HK-2 (cell line): ENCODE measurements at regions not wholly inside any gene's neighbourhood (a gene's known extent, or its start where the extent isn't known, plus 50 kb on each side); places are given as distances from the start of the nearest gene placed in this dataset.
"Not testable (repeated sequence)": the region's sequence is repeated elsewhere in the genome, so short reads cannot be mapped to it uniquely, and the experiment has no call there.

Source experiments
- DNase-seq: peaks from one replicate; pipeline ENCODE4 v3.0.0-alpha.2; 2018; ENCODE audit not compliant: unreplicated experiment

DNA sequence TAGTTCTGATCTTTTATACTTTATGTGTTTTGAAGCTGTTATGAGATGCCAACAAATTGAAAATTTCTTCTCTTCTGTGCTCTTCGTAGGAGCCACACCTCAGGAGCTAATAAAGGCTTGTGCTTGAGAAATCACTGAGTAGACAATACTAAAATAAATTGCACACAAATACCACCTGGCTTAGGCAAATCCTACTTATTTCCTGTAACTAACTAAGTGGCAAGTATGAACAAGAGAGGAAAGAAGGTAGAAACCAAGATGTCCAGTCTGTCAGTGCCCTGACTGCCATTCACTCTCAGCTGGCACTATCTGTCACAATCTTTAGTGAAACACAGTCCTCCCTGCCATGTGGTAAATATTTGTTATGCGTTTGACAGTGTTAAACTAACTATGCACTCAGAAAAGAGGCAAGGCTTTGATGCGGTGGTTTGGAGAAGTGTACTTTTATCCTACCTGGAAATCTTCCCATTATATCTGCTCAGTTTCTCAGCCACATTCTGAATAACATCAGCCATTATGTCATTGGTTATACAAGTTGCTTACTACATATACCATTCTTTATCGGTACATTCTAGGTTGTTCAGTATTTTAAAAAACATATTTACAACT, 293.4 kb upstream of the VWC2 start:
- DNase-seq: no peak

GRCh38 chr7:49481075-49481474, 292.4 kb upstream of the VWC2 start:
- no peak for DNase-seq

- DNase-seq: no peak
Measured at GRCh38 chr7:49483142-49483541, 290.3 kb upstream of the VWC2 start.

DNA sequence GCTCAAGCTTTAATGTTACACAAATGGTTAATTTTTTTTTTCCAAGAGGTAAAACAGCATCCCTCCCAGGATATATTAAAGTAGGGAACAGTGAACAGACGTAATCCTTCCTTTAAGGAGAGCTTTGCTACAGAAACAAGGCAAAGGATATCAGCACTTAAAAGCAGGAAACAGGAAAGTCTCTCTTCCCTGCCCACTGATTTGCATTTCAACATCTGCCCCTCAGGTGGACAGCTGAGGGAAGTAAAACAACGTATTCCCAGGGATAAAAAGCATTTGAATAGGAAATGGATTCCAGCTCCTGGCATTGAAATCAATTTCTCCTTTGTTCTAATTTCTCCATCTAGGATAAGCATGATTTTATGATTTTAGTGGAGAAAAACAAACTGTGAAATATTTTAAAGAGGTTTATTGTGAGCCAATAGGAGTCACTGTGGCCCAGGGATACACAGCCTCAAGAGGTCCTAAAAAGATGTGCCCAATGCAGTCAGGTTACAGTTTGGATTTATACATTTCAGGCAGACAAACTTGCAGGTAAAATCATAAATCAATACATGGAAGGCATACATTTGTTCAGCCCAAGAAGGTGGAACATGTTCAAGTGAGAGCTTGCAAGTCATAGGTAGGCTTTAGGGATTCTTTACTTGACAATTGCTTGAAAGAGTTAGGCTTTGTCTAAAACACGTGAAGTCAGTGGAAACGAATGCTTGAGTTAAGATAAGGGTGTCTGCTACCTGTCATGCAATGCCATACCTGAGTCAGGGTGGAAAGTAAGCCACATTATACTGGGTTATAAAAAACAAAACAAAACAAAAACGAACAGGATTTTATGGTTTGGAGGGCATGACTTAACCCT, 286.2 kb upstream of the VWC2 start:
- DNase-seq: no peak

GRCh38 chr7:49487830-49488140, 285.7 kb upstream of the VWC2 start:
- DNase-seq: no peak

DNA sequence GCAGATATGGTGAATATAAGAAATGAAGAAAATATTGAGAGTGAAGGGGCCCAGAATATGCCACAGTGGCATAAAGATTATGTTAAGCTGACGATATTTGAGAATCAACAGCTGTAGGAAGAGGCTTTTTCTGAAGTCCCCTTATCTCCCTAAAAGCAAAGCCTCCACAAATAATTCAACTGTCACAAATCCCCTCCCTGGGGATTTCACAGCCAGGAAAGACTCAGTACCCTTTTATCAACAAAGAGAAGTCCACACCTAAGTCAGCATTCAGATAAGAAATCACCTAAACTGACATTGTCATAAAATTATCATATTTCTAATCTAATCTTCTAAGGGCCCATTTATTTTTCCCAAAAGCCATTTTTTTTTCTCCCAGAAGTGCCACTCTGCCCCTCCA, 284.9 kb upstream of the VWC2 start:
- no peak for DNase-seq

- no peak for DNase-seq
Measured at GRCh38 chr7:49497471-49497870, 276.0 kb upstream of the VWC2 start.

- no peak for DNase-seq
Measured at GRCh38 chr7:49500741-49501140, 272.7 kb upstream of the VWC2 start.

DNA sequence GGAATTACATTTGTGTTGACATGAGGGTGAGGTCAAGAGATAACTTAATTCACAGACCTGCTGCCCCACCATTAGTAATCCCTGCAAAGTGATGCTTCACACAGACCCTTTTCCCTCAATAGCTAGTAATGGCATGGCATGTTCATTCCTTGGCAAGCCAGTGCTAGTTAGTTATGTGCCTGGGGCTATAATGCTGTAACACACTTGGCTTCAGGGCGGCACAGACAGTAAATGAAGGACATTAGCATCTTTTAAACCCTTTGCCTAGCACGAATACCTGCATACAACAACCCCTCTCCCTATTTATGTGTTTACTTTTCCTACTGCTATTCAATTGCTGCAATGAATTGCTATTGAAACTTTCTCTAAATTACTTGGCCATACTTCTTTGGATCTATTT, 266.2 kb upstream of the VWC2 start:
- not testable (repeated sequence) for DNase-seq

GRCh38 chr7:49513911-49514310, 259.5 kb upstream of the VWC2 start:
- DNase-seq: no peak

- no peak for DNase-seq
Measured at GRCh38 chr7:49520951-49521350, 252.5 kb upstream of the VWC2 start.

DNA sequence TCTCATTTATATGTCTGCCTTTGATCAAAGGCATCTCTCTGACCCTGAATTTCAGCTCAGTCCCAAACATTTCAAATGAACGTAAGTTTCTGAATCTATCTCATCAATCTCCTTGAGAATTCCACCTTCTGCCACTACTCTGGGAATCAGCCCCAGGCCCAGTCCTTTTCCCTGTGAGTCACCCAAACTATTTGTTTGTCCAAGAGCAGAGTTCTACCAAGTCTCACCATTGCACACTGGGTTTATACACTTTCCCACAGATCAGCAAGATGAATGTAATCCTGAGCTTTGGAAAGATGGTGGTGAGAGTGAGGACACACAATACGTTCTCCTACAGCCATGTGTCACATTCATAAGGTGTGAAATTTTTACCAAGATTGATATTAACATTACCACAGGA, 251.3 kb upstream of the VWC2 start:
- DNase-seq: no peak

GRCh38 chr7:49523870-49524269, 249.6 kb upstream of the VWC2 start:
- DNase-seq: no peak

DNA sequence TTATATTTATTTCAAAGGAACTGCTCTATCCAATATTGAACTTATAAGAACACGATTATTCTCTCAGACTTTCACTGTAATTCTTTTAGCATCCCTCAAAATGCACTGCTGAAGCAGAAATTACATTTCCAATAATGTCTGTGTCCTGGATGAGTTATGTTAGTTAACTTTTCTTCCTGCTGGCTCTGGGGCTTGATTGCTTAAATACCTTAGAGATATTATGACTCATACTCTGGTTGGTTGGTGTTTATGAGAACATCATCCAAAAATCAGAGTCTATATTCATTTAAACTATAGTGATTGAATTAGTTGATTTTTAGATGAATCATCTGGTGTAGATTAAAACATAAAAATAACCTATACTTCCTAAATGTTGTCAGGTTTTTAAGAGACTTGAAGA, 246.3 kb upstream of the VWC2 start:
- DNase-seq: no peak

DNA sequence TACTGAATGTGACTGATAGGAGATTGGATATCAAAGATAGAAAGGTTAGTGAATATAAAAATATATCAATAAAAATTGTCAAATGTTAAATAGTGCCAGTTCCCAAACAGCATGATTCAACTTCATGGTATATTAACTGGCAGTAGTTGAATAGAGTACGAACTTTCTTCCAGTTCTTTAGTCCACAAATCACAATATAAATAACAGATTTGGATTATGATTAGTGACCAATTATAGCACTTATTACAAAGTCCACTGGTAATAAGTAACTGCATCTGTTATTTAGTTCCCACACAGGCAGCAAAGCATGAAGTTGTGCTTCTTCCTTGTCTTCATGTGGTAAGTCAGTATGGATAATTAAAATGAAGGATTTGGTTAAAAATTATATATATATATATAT, 243.0 kb upstream of the VWC2 start:
- DNase-seq: no peak

DNA sequence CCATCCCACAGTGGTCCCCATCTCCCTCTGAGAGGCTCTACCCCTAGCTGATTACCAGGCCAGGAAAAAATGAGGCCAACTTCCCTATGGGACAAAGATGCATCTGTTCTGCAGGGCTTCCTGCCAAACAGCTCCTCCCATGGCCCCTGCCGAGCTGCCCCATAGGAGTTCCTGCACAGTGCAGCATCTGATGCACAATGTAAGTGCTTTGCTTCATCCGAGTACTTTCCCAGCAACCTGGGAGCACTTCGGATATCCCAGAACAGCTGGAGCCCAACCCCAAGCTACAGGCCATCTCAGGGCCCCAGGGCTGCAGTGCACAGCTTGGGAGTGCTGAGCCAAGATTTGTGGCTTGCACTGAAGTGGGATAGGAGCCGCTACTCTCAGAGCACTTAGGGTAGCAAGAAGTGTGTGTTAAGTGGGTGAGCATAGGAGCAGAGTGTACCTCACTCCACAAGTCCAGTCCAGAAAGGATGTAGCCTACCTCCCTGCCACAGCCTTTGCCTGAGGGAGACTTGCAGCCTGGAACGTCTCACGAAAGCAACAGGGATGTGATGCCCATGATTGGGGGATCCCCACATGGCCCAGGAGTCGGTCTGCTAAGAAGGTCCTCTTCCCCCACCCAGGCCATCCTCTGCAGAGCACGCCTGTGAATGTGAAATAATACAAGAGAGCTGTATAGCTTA, 209.6 kb upstream of the VWC2 start:
- DNase-seq: no peak

- DNase-seq: no peak
Measured at GRCh38 chr7:49564379-49564714, 209.1 kb upstream of the VWC2 start.

- no peak for DNase-seq
Measured at GRCh38 chr7:49577576-49577975, 195.9 kb upstream of the VWC2 start.

DNA sequence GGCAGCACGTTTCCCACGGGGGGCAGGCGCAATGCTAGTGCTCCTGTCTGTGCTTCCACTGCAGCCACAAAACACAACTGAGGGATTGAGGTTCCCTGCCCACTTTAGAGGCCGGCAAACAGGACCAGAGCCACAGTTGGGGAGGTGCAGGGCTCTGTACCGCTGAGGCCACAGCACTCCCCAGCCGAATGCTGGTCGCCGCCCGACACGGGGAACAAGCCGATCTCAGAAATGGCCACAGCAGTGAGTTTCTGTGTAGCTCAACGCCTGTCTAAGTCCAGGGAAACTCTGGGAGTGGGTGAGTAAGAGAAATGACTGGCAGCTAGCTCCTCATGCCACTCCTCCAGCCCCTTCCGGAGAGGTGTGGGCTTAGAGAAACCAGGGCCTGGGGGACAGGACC, 194.0 kb upstream of the VWC2 start:
- no peak for DNase-seq

DNA sequence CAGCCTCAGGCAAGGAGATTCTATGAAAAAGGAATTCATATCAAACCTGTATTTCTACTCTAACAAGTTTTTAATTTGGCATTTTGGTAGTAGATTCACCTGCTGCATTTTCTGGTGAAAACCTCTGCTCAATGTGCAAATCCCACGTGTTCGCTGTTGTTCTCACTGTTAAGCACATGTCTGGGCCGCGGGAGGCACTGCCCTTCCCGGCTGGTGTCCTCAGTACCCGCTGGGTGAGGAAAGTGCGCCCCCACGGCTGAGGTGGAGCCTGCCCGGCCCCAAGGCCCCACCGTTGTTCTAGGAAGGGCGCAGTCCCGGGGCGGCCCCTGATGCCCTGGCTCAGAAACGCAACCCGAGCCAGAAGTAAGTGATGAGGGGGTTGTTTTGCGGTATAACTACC, 193.4 kb upstream of the VWC2 start:
- no peak for DNase-seq

- DNase-seq: no peak
Measured at GRCh38 chr7:49580761-49581160, 192.7 kb upstream of the VWC2 start.

DNA sequence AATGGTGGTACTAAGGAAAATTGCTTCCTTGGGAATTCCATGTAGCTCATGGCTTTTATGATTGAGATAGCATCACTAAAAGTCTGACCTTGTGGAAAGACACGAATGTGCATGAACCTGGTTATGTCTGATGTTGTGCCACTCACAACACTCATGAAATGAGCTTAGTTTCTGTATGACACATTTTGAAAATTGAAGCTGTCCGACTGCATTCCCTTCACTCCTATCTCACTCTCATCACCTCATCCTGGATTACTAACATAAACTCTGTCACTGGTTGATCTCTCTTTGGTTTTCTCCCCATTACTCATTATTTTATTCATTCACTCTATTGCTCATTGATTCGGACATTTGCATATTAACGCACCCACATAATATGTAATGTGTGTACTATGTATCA, 190.0 kb upstream of the VWC2 start:
- no peak for DNase-seq

- no peak for DNase-seq
Measured at GRCh38 chr7:49596701-49597491, 176.5 kb upstream of the VWC2 start.
